ENCODE measurements at regions not wholly inside any gene's neighbourhood (a gene's known extent, or its start where the extent isn't known, plus 50 kb on each side); places are given as distances from the start of the nearest gene placed in this dataset.

DNA sequence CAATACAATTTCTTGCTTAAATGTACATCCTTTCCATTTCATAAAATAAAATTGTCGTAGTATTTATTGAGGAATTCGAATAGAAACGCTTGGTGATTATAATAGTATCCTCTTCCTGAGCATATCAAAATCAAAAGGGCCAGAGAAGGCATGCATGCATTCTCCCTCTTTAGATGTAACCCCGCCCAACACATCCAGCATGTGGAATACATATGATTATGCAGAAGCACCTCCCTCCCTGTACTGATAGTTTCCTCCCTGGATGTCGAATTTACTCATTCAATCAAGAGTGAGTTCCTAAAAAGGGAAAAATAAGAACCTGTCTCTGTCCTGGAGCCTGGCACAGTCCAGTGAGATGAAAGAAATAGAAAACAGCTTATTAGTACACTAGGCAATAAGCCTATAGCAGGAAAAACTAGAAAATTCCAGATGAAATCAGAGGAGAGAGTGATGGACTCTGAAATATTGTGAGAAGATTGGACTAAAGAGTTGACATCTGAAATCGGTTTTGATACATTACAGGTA lies 262.9 kb downstream of the RDH14 start:
- no peak overlapping the region for H3K9ac ChIP-seq (ENCODE audit: low read length)
- no peaks in the 10 kb centered on the region for H3K9me3 ChIP-seq (ENCODE audit: low read length)
- no peak overlapping the region for H3K27ac ChIP-seq (ENCODE audit: low read depth, low read length, poor library complexity, severe bottlenecking)

GRCh38 chr2:18290386-18290785 lies 270.1 kb downstream of the RDH14 start:
- TF ChIP-seq, protein P1, sequence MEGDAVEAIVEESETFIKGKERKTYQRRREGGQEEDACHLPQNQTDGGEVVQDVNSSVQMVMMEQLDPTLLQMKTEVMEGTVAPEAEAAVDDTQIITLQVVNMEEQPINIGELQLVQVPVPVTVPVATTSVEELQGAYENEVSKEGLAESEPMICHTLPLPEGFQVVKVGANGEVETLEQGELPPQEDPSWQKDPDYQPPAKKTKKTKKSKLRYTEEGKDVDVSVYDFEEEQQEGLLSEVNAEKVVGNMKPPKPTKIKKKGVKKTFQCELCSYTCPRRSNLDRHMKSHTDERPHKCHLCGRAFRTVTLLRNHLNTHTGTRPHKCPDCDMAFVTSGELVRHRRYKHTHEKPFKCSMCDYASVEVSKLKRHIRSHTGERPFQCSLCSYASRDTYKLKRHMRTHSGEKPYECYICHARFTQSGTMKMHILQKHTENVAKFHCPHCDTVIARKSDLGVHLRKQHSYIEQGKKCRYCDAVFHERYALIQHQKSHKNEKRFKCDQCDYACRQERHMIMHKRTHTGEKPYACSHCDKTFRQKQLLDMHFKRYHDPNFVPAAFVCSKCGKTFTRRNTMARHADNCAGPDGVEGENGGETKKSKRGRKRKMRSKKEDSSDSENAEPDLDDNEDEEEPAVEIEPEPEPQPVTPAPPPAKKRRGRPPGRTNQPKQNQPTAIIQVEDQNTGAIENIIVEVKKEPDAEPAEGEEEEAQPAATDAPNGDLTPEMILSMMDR (IDR thresholded peaks at IDR 0.05; ENCODE audit: low read length) = no peak
- TF ChIP-seq EZH2 (IDR thresholded peaks at IDR 0.05; ENCODE audit: borderline replicate concordance, low read length) = no peak
- no peaks in the 10 kb centered on the region for H3F3A ChIP-seq (ENCODE audit: insufficient read depth, low read length)

More for the DNA sequence above, 262.9 kb downstream of the RDH14 start:
- TF ChIP-seq, protein P1 (IDR thresholded peaks at IDR 0.05; ENCODE audit: low read length) = no peak
- no peak for TF ChIP-seq EZH2 (IDR thresholded peaks at IDR 0.05; ENCODE audit: borderline replicate concordance, low read length)
- Histone ChIP-seq H3K79me2 (ENCODE audit: insufficient read depth, low read length) (no peaks in the 10 kb centered on the region), H3K4me3 (ENCODE audit: low read depth, low read length, poor library complexity, severe bottlenecking) (no peak overlapping the region), H4K20me1 (ENCODE audit: insufficient read depth, low read length) (no peaks in the 10 kb centered on the region), H3K4me2 (ENCODE audit: low read length) (no peak overlapping the region), H3K4me1 (ENCODE audit: insufficient read depth, low read length, severe bottlenecking) (no peaks in the 10 kb centered on the region), H3K27me3 (ENCODE audit: insufficient read depth, low read length) (no peaks in the 10 kb centered on the region), H3K36me3 (ENCODE audit: insufficient read depth, low read length) (no peaks in the 10 kb centered on the region), H2AFZ (ENCODE audit: low read length) (no peak overlapping the region), H3K9me2 (ENCODE audit: low read depth, low read length) (no peaks in the 10 kb centered on the region), H3F3A (ENCODE audit: insufficient read depth, low read length) (no peaks in the 10 kb centered on the region)

DNA sequence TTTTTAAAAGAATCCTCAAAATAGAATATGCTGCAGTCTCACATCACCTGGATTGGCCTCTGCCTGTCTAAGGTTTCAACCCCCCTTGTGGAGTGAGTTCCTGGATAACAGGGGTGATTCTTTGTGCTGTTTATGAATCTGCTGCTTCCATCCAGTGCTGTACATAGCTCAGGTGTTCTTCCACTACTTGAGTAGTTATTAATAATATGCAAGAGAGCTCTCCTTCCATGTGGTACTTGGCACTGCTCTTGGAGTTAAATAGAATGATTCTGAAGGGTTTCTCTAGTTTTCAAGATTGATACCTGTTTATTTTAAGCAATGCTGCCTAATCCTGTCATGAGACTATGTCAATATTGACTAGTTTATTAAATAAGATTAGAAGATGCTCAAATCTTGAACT lies 273.6 kb downstream of the RDH14 start:
- Histone ChIP-seq H4K20me1 (ENCODE audit: insufficient read depth, low read length) (no peaks in the 10 kb centered on the region), H3K27me3 (ENCODE audit: insufficient read depth, low read length) (no peaks in the 10 kb centered on the region), H3K9me2 (ENCODE audit: low read depth, low read length) (no peaks in the 10 kb centered on the region), H3K9me3 (ENCODE audit: low read length) (no peaks in the 10 kb centered on the region), H2AFZ (ENCODE audit: low read length) (no peak overlapping the region), H3K4me2 (ENCODE audit: low read length) (no peak overlapping the region), H3K27ac (ENCODE audit: low read depth, low read length, poor library complexity, severe bottlenecking) (no peak overlapping the region), H3K4me1 (ENCODE audit: insufficient read depth, low read length, severe bottlenecking) (no peaks in the 10 kb centered on the region), H3K79me2 (ENCODE audit: insufficient read depth, low read length) (no peaks in the 10 kb centered on the region), H3F3A (ENCODE audit: insufficient read depth, low read length) (no peaks in the 10 kb centered on the region), H3K4me3 (ENCODE audit: low read depth, low read length, poor library complexity, severe bottlenecking) (no peak overlapping the region), H3K36me3 (ENCODE audit: insufficient read depth, low read length) (no peaks in the 10 kb centered on the region), H3K9ac (ENCODE audit: low read length) (no peak overlapping the region)
- TF ChIP-seq EZH2 (IDR thresholded peaks at IDR 0.05; ENCODE audit: borderline replicate concordance, low read length) = no peak
- TF ChIP-seq, protein P1 (IDR thresholded peaks at IDR 0.05; ENCODE audit: low read length) = no peak

More at GRCh38 chr2:18290386-18290785, 270.1 kb downstream of the RDH14 start:
- H3K4me2 ChIP-seq (ENCODE audit: low read length) = no peak overlapping the region
- no peaks in the 10 kb centered on the region for H3K9me2 ChIP-seq (ENCODE audit: low read depth, low read length)
- no peaks in the 10 kb centered on the region for H3K36me3 ChIP-seq (ENCODE audit: insufficient read depth, low read length)
- H2AFZ ChIP-seq (ENCODE audit: low read length) = no peak overlapping the region
- no peaks in the 10 kb centered on the region for H3K79me2 ChIP-seq (ENCODE audit: insufficient read depth, low read length)
- H3K9ac ChIP-seq (ENCODE audit: low read length) = no peak overlapping the region
- no peaks in the 10 kb centered on the region for H3K27me3 ChIP-seq (ENCODE audit: insufficient read depth, low read length)
- H4K20me1 ChIP-seq (ENCODE audit: insufficient read depth, low read length) = no peaks in the 10 kb centered on the region
- no peak overlapping the region for H3K4me3 ChIP-seq (ENCODE audit: low read depth, low read length, poor library complexity, severe bottlenecking)
- no peak overlapping the region for H3K27ac ChIP-seq (ENCODE audit: low read depth, low read length, poor library complexity, severe bottlenecking)
- no peaks in the 10 kb centered on the region for H3K4me1 ChIP-seq (ENCODE audit: insufficient read depth, low read length, severe bottlenecking)
- no peaks in the 10 kb centered on the region for H3K9me3 ChIP-seq (ENCODE audit: low read length)
